ENCODE measurements at regions not wholly inside any gene's neighbourhood (a gene's known extent, or its start where the extent isn't known, plus 50 kb on each side); places are given as distances from the start of the nearest gene placed in this dataset.

DNA sequence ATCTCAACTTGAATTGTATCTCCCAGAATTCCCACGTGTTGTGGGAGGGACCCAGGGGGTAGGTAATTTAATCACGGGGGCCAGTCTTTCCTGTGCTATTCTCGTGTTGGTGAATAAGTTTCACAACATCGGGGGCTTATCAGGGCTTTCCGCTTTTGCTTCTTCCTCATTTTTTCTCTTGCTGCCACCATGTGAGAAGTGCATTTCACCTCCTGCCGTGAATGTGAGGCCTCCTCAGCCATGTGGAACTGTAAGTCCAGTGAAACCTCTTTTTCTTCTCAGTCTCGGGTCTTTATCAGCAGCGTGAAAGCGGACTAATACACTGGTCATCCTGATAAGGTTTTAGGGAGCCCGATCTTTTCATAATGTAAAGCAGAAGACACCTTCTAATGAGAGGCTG, 687.0 kb upstream of the FTMT start:
- ATAC-seq (ENCODE audit: low FRiP score): no peak
- no peak for DNase-seq (ENCODE audit: low spot score)
- TF ChIP-seq, protein P1, sequence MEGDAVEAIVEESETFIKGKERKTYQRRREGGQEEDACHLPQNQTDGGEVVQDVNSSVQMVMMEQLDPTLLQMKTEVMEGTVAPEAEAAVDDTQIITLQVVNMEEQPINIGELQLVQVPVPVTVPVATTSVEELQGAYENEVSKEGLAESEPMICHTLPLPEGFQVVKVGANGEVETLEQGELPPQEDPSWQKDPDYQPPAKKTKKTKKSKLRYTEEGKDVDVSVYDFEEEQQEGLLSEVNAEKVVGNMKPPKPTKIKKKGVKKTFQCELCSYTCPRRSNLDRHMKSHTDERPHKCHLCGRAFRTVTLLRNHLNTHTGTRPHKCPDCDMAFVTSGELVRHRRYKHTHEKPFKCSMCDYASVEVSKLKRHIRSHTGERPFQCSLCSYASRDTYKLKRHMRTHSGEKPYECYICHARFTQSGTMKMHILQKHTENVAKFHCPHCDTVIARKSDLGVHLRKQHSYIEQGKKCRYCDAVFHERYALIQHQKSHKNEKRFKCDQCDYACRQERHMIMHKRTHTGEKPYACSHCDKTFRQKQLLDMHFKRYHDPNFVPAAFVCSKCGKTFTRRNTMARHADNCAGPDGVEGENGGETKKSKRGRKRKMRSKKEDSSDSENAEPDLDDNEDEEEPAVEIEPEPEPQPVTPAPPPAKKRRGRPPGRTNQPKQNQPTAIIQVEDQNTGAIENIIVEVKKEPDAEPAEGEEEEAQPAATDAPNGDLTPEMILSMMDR (IDR thresholded peaks at IDR 0.05): no peak

DNA sequence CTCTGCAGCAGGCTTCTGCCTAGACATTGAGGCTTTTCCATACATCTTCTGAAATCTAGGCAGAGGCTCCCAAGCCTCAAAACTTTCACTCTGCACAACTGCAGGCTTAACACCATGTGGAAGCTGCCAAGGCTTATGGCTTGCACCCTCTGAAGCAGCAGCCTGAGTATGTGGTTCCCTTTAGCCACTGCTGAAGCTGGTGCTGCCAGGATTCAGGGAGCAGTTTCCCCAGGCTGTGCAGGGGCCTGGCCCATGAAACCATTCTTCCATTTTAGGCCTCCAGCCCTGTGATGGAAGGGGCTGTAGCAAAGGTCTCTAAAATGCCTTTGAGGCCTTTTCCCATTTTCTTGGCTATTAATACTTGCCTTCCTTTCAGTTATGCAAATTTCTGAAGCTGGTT, 680.3 kb upstream of the FTMT start:
- ATAC-seq (ENCODE audit: low FRiP score): no peak
- TF ChIP-seq, protein P1 (IDR thresholded peaks at IDR 0.05): no peak
- DNase-seq (ENCODE audit: low spot score): no peak

DNA sequence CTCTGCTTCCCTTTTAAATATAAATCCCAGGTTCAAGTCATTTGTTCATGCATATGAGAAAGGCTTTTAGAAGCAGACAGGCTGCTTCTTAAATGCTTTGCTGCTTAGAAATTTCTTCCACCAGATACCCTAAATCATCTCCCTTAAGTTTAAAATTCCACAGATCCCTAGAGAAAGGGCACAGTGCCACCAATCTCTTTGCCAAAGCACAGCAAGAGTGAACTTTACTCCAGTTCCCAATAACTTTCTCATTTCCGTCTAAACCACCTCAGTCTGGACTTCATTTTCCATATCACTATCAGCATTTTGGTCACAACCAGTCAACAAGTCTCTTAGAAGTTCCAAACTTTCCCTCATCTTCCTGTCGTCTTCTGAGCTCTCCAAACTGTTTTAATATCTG, 679.8 kb upstream of the FTMT start:
- no peak for ATAC-seq (ENCODE audit: low FRiP score)
- no peak for DNase-seq (ENCODE audit: low spot score)
- TF ChIP-seq, protein P1 (IDR thresholded peaks at IDR 0.05): no peak

DNA sequence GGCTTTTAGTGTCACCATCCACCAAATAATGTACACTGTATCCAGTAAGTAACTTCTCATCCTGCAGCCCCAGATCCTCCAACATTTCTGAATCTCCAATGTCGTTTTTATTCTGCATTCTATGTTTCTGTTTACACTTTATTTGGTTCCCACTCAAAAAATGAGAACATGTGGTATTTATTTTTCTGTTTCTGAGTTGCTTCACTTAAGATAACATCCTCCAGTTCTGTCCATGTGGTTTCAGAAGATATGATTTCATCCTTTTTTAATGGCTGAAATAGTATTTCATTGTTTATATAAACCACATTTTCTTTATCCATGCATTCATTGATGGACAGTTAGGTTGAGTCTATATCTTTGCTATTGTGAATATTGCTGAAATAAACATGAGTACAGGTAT, 677.3 kb upstream of the FTMT start:
- ATAC-seq (ENCODE audit: low FRiP score) (no peak), DNase-seq (ENCODE audit: low spot score) (no peak)
- TF ChIP-seq, protein P1 (IDR thresholded peaks at IDR 0.05): no peak

DNA sequence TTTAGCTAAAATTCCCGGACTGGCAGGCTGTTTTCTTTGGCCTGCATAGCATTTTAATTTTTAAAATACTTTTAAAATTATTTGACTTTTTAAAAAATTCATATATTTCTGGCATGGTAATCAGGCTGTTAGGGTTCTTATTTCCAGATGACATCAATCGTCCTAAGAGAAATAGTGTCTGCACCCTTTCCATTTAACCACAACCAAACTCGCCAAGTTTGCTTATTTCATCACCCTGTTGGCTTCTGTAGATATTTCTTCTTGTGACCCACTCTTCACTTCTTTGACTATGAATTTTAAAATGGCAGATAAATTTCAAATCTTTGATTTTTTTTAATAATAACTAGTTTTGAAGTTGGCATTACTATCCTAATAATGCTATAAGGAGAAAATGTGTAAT, 675.7 kb upstream of the FTMT start:
- ATAC-seq (ENCODE audit: low FRiP score) (no peak), DNase-seq (ENCODE audit: low spot score) (no peak)
- TF ChIP-seq, protein P1 (IDR thresholded peaks at IDR 0.05): no peak

DNA sequence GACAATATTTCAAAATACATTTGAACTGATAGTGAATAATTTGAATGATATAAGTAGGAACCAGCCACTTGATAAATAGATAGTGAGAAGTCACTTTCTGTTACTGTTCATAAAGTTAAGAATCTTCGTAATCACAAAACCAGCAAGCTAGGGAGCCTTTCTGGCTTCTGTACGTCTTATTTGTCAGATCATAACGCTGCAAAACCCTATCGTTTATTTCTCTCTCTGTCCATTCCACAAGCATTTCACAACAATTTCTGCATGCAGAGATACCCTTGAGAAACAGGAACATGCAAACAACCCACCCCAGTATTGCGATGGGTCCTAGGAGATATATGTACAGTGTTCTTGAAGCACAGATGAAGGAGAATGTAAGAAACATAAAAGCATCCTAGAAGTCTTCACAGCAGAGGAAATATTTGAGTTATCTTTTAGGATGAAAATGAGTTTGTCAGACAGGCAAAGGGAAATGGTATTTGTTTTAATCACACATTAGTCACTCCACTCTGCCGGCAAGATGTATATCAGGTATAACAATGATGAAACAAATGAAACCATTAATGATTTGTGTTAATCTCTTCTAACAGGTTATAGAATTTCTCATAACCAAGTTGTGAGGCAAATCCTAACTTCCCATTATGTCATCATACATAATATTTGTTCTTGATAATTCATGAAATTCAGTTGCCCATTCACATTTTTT, 668.7 kb upstream of the FTMT start:
- TF ChIP-seq, protein P1 (IDR thresholded peaks at IDR 0.05): no peak
- DNase-seq (ENCODE audit: low spot score) (no peak), ATAC-seq (ENCODE audit: low FRiP score) (no peak)

DNA sequence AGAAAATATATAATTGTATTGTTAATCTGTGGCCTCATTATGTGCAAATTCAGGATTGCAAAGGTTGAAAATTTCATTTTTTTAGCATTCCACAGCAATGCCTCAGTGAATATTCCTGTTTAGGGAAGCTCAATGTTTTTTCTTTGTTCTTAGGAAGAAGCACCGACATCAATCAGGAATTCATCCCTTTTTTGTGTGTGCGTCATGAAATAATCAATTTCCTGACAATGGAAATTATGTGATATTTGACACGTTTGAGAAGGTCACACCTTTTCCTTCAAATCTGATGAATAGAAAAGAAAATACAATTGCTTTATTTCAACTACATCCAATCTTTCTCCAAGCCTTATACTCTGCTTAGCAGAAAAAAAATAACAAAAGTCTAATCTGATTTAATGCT, 662.8 kb upstream of the FTMT start:
- ATAC-seq (ENCODE audit: low FRiP score): no peak
- TF ChIP-seq, protein P1 (IDR thresholded peaks at IDR 0.05): no peak

More for the DNA sequence above, 662.8 kb upstream of the FTMT start:
- DNase-seq (ENCODE audit: low spot score): no peak

Measured in omental fat pad (tissue), 3 donors.